SW480 (cell line): ENCODE measurements at regions not wholly inside any gene's neighbourhood (a gene's known extent, or its start where the extent isn't known, plus 50 kb on each side); places are given as distances from the start of the nearest gene placed in this dataset.
A peak's percentile ranks its signal among the peaks of the same experiment; 100 is the strongest.
"Not testable (repeated sequence)": the region's sequence is repeated elsewhere in the genome, so short reads cannot be mapped to it uniquely, and the experiment has no call there.

Source experiments
- DNase-seq: peaks from one replicate; pipeline ENCODE4 v3.0.0-alpha.2; 2016; ENCODE audit warnings: low spot score

DNA sequence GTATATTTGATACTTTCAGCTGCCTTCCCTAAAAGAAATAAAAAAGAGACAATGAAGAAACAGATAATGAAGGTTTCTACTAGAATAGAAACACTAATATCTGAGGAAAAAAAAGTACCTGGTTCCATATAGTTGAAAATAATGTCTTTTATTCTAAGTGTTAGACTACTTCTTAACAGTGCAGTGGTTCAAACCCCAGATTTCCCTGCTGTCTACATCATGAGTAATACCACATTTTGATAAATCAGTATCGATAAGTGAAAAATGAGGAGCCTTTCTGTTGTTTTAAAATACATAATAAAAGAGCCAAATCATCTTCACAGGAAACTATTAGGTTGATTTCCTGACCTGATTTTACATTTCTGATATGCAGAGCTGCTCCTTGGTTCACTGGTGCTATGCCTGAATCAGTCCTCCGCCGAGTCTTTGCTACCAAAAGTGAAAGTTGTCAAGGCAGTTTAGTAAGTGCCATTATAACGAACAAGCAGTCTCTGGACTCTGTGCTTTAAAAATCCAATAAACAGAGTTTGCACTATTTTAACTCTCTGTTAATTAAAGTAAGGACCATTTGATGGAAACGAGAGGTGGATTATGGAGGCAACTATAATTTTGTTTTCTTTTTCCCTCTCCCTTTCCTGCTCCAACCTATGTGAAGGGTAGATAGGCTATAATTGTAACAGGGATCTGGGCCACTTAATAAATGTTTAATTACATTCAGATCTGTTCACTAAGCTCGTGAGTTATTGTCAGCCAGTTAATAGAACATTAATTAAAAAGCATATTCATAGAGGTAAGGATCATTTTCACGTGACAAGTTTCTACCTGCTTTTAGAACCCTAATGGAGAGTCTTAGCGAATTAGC lies 724.5 kb upstream of the RAG2 start:
- DNase-seq: peak; percentile 6

- DNase-seq: no peak
Measured at GRCh38 chr11:37320921-37321320, 722.9 kb upstream of the RAG2 start.

DNA sequence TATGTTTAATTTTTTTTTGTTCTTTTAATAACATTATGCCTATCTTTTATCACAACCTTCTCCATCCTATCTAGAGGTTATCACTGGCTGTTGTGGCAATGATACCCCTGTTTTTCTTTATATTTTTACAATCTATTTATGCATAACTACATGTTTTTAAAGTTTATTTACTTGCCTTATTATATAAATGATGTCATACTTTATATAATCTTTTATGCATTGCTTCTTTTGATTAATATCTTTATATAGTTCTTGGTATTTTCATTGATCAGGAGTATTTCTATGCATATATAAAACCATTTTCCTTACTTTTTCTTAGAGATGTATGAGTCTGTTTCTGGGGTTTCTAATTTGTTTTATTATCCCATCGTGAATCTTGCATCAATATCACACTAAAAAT lies 719.8 kb upstream of the RAG2 start:
- no peak for DNase-seq

DNA sequence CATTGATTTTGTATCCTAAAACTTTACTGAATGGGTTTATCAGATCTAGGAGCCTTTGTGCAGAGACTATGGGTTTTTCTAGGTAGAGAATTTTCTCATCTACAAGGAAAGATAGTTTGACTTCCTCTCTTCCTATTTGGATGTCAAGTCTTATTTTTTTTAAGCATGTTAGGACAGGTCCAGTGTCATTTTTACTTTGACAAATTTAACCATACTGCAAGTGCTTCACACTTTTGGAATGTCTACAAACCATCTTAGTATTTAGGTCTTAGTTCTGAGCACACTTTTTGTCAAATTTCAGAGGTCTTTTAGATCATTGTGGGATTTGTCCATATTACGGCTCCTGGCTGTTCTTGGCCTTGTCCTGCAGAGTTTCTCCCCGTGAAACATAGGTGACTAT lies 715.2 kb upstream of the RAG2 start:
- no peak for DNase-seq

DNA sequence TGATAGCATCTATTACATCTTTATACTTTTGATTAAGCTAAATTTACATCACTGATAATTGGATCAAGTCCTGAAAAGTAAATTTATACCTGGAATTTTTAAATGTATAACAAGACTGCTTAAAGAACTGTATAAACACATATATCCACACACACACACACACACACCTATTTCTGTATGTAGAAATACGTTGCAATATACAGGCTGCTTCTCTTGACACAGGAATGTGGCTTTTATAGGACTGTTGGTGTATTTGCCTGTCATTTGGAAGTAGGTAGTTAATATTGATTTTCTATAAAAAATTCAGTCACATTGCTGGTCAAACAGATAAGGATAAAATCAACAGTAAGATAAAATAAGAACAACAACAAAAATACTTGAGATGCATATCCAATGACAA lies 708.5 kb upstream of the RAG2 start:
- no peak for DNase-seq

DNA sequence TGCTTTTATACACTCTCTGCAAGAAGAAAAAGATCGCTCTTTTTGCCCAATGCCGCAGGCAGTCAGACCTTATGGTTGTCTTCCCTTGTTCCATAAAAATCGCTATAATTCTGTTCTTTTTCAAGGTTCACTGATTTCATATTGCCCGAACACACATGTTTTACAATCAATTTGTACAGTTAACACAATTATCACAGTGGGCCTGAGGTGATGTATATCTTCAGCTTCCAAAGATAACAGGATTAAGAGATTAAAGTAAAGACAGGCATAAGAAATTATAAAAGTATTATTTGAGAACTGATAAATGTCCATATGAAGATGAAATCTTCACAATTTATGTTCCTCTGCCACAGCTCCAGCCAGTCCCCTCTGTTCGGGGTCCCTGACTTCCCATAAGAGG lies 703.4 kb upstream of the RAG2 start:
- not testable (repeated sequence) for DNase-seq

DNA sequence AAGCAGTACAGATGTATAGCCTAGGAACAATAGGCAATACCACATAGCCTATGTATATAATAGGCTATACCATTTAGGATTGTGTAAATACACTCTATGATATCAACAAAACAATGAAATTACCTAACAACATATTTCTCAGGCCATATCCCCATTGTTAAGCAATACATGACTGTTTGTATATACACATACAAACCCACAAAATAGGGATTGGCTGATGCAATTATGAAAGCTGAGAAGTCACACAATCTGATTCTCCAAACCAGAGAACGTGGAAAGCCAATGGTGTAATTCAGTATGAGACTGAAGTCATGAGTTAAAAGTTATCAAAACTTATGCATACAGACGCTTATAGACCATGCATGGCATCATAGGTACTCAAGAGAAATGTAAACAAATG lies 700.1 kb upstream of the RAG2 start:
- DNase-seq: no peak

DNA sequence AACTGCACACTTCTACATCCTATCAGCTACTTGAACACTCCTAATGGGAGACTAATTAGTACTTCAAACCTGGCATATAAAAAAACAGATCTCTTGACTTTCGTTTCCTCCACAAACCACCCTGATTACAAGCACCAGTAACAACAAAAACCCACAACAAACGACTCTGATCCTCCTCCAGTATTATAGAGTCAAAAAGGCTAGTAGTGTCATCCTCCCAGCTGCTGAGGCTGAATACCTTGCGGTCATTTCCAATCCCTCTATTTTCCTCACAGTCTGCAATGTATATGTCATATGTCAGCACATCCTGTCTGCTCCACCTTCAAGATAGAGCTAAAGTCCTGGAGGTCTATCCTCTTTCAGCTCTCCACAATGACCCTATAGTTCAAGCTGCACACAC lies 688.9 kb upstream of the RAG2 start:
- DNase-seq: peak; percentile 5

DNA sequence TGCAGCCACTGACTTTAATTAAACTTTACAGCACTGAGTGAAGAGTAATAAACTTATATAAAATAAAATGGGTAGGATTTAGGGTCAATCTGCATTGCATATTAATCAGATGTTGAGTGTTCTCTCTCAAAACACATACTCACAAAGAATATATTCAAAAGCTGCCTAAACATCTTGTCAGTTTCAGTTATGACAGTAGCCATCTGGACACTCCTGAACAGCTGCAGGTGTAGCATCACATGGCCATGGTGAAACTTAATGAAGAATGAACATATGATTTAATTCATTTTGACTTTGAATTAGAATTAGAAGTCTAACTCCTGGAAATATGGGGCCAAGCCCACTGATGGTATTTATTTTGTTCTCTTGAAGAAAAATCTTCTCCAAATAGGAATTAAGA lies 684.3 kb upstream of the RAG2 start:
- no peak for DNase-seq

GRCh38 chr11:37280200-37280599 lies 682.2 kb upstream of the RAG2 start:
- DNase-seq: no peak

DNA sequence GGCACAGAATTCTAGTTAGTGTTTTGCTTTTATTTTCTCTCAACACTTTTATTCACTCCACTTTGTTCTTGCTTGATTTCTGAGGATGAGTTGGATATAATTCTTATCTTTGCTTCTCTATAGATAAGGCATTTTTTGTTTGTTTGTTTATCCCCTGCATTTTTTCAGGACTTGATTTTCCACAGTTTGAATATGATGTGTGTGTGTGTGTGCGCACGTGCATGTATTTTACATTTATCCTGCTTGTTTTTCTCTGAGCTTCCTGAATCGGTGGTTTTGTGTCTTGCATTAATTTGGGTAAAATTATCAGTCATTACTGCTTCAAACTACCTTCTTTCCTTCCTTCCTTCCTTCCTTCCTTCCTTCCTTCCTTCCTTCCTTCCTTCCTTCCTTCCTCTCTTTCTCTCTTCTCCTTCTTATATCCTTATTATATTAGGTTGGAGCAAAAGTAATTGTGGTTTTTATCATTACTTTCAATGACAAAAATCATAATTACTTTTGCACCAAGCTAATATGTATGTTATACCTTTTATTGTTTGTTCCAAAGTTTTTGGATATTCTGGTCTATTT lies 679.9 kb upstream of the RAG2 start:
- no peak for DNase-seq

DNA sequence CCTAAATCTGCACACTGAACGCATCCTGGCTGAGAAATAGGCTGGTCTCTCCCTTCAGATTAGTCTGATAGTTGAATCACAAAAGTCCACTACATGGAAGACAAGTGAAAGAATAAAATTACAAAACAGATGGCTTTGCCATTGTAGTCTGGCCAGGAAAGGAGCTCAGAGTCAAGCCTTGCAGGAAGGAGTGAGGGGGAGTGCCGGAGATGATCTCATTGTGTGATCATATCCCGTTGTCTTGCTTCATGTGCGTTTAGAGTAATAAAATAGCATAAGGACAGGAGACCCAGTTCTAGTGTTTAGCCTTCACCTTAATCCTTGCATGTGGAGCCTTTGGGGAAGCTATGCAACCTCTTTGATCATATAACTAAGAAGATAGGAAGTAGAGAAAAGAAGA lies 666.7 kb upstream of the RAG2 start:
- DNase-seq: no peak

DNA sequence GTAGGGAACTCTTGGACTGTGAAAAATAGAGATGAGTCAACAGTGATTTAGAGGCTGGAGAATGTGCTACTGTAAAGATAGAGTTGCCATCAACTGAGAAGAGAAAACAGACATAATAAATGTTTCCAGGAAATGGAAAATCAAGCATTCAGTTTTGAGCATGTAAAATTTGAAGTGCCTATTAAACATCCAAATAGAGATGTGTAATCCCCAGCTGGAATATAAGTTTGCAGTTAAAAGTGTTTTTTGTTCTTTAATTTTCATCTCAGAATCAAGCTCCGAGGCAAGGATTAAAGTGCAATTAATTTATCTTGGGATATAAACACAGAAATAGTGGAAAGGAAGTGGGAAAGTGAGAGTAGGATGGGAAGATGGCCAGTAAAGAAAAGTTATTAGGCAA lies 666.0 kb upstream of the RAG2 start:
- DNase-seq: no peak

- DNase-seq: not testable (repeated sequence)
Measured at GRCh38 chr11:37263467-37263866, 665.4 kb upstream of the RAG2 start.

DNA sequence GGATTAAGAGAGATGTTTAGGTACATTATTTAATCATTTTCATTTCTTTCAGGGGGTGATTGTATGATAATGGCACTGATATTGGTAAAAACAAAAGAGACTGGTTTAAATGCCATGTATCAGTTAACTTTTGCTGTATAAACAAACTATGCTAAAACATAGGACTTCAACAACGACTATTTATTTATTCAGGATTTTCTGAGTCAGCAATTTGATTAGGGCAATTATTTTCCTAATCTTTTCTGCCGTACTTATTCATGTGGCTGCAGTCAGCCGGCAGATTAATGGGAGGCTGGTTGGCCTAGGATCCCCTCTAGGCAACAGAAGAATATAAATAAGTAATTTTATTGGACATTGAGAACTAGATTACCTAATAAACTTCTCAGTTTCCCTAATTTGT lies 661.7 kb upstream of the RAG2 start:
- DNase-seq: no peak

GRCh38 chr11:37248145-37248544 lies 650.1 kb upstream of the RAG2 start:
- no peak for DNase-seq

- not testable (repeated sequence) for DNase-seq
Measured at GRCh38 chr11:37246092-37246491, 648.1 kb upstream of the RAG2 start.

DNA sequence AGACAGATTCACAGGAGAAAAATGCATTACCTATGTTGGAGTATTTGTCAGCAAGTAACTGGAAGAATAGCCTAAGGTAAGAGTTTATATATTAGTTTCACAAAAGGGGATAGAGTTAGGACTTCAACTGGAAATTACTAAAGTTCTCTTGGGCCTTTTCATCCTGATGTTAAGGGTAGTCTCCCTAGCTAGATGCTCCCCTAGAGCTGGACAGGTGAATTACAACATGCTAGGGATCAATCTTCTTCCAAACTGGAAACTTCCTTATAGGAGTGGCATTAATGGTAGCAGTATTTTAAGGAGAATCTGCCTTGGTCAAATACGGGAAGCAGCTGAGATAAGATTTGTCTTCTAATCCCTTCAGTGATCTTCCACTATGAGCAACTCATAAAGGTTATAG lies 632.8 kb upstream of the RAG2 start:
- DNase-seq: peak; percentile 4

GRCh38 chr11:37223962-37224361 lies 625.9 kb upstream of the RAG2 start:
- no peak for DNase-seq

- no peak for DNase-seq
Measured at GRCh38 chr11:37203006-37203405, 605.0 kb upstream of the RAG2 start.

DNA sequence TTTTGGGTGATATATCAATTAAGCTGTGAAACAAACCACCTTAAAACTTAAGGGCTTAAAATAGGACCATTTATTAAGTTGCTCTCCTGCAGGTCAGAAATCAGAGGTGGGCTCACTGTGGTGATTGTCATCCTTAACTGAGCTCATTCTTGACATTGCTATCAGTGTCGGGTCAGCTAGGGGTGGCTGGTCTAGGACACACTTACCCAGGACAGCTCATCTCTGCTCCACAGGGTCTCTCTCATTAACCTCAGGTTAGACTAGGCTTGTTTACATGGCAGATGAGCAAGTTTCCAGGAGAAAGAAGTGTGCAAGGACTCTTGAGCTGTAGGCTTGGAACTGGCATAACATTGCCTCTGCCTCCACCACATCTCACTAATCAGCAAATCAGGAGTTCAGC lies 601.0 kb upstream of the RAG2 start:
- no peak for DNase-seq

- DNase-seq: no peak
Measured at GRCh38 chr11:37184326-37184725, 586.3 kb upstream of the RAG2 start.

DNA sequence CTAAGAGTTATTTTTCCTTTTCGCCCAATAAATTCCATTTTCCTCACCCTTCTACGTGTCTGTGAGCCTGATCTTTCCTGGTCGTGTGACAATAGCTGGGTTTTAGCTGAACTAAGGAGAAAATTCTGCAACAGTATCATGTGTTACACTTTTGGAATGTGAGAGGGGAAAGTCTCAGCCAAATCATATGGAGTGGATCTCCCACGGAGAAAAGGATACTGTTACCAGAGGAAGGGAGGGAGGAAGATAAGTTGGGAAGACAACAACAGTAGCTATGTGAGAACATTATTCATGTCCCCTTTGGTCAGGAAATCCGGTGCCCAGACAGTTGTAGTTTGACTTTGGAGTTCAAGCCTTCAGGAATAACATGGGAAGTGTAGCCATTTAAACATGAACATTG lies 584.0 kb upstream of the RAG2 start:
- DNase-seq: no peak

DNA sequence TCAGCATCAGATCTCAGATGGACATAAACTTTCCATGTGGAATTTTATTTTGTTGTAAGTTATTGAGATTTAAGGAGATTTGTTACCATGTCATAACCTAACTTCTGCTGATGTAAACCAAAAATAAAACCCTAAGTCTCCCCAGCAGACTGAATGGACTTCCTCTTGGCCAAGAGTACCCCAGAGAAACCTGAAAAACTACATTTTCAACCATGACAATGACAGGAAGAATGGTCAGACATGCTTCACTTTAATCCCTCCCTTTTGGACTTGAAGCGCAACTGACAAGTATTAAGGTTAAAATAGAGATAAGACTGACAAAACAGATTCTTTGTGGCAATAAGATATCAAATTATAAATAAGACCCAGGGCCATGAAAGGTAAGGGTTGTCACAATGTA lies 579.7 kb upstream of the RAG2 start:
- no peak for DNase-seq
